VCaP (cell line): ENCODE measurements at regions not wholly inside any gene's neighbourhood (a gene's known extent, or its start where the extent isn't known, plus 50 kb on each side); places are given as distances from the start of the nearest gene placed in this dataset.

Source experiments
- H3K27ac ChIP-seq: fragments of 450-650 bp; 2 replicates; pipeline ENCODE4 v1.5.1; 2017
- CTCF ChIP-seq: fragments of 450-650 bp; conservative IDR thresholded peaks from 2 replicates; pipeline ENCODE4 v1.5.1; 2017; ENCODE audit warnings: mild to moderate bottlenecking, moderate library complexity

GRCh38 chr4:177957596-177958360 is 515.5 kb upstream of the AGA start:
- TF ChIP-seq CTCF = no peak
- no peak overlapping the region for H3K27ac ChIP-seq

- no peak for TF ChIP-seq CTCF
Observed at GRCh38 chr4:177960566-177960965, 518.3 kb upstream of the AGA start.

GRCh38 chr4:177961761-177962380 is 519.6 kb upstream of the AGA start:
- no peak for TF ChIP-seq CTCF
- no peak overlapping the region for H3K27ac ChIP-seq

More at GRCh38 chr4:177960566-177960965, 518.3 kb upstream of the AGA start:
- H3K27ac ChIP-seq = no peak overlapping the region

GRCh38 chr4:177964061-177964460 is 521.8 kb upstream of the AGA start:
- H3K27ac ChIP-seq = no peak overlapping the region
- no peak for TF ChIP-seq CTCF

GRCh38 chr4:177964693-177965168 is 522.5 kb upstream of the AGA start:
- H3K27ac ChIP-seq = no peak overlapping the region
- TF ChIP-seq CTCF = no peak

GRCh38 chr4:177967328-177967727 is 525.1 kb upstream of the AGA start:
- no peak overlapping the region for H3K27ac ChIP-seq
- no peak for TF ChIP-seq CTCF

- no peak overlapping the region for H3K27ac ChIP-seq
- TF ChIP-seq CTCF = no peak
Observed at GRCh38 chr4:177968817-177969442, 526.7 kb upstream of the AGA start.
